A673 (cell line): ENCODE measurements at regions not wholly inside any gene's neighbourhood (a gene's known extent, or its start where the extent isn't known, plus 50 kb on each side); places are given as distances from the start of the nearest gene placed in this dataset.

Source experiments
- BruUV-seq: library from RNA; stranded (reverse); fragments of 400-500 nt; replicated peaks from 2 replicates; lab custom pipeline; 2021; lab: Mats Ljungman, UMichigan
- CTCF ChIA-PET: fragments of 300-600 bp; sonication (Branson Sonifier 250); formaldehyde crosslinking; loops from one replicate; lab custom pipeline; 2022; ENCODE audit warnings: antibody characterized with exemption; lab: Charles Lee
- POLR2A ChIA-PET: fragments of 300-600 bp; sonication (Branson Sonifier 250); formaldehyde crosslinking; loops from one replicate; lab custom pipeline; 2022; ENCODE audit warnings: antibody characterized with exemption; ENCODE audit not compliant: low non-redundant PET; lab: Charles Lee
- DNase-seq: peaks from one replicate; pipeline ENCODE4 v3.0.0-alpha.2; 2015; ENCODE audit warnings: low spot score
- H3K27ac ChIP-seq: fragments of 200-600 bp; sonication (generic); 2 replicates; pipeline ENCODE4 v1.5.1; 2016; ENCODE audit warnings: mixed run types, low read depth, mild to moderate bottlenecking, mixed read lengths, antibody characterized with exemption, low read length; ENCODE audit not compliant: poor library complexity, severe bottlenecking
- H3K27me3 ChIP-seq: fragments of 200-600 bp; sonication (generic); replicated peaks from 2 replicates; pipeline ENCODE4 v1.6.1; 2017; ENCODE audit warnings: mixed run types, low read depth, mild to moderate bottlenecking, mixed read lengths, antibody characterized with exemption, low read length; ENCODE audit not compliant: insufficient read depth, poor library complexity
- H3K36me3 ChIP-seq: fragments of 200-600 bp; sonication (generic); 2 replicates; pipeline ENCODE4 v1.6.1; 2016; ENCODE audit warnings: mixed run types, mild to moderate bottlenecking, mixed read lengths, antibody characterized with exemption, low read length; ENCODE audit not compliant: insufficient read depth, poor library complexity, severe bottlenecking
- H3K4me1 ChIP-seq: fragments of 200-600 bp; sonication (generic); 2 replicates; pipeline ENCODE4 v1.6.1; 2017; ENCODE audit warnings: mixed run types, mild to moderate bottlenecking, mixed read lengths, antibody characterized with exemption, low read length; ENCODE audit not compliant: insufficient read depth, poor library complexity, severe bottlenecking
- H3K4me3 ChIP-seq: fragments of 200-600 bp; sonication (generic); 2 replicates; pipeline ENCODE4 v1.5.1; 2016; ENCODE audit warnings: low read depth, mixed run types, mild to moderate bottlenecking, mixed read lengths, low read length; ENCODE audit not compliant: poor library complexity, severe bottlenecking
- H3K9me3 ChIP-seq: fragments of 200-600 bp; sonication (generic); 2 replicates; pipeline ENCODE4 v1.6.1; 2016; ENCODE audit warnings: mixed run types, low read depth, mild to moderate bottlenecking, mixed read lengths, antibody characterized with exemption, low read length; ENCODE audit not compliant: poor library complexity, severe bottlenecking
- CTCF ChIP-seq: fragments of 300-800, 200-600 bp; sonication (generic); conservative IDR thresholded peaks from 2 replicates; pipeline ENCODE4 v1.5.1; 2017; ENCODE audit warnings: low read depth, mild to moderate bottlenecking, antibody characterized with exemption, low read length, moderate library complexity, mixed read lengths
- EZH2 ChIP-seq: fragments of 200-600 bp; sonication (generic); IDR thresholded peaks from 2 replicates; pipeline ENCODE4 v1.6.1; 2017; ENCODE audit warnings: borderline replicate concordance, low read depth, mild to moderate bottlenecking, mixed read lengths, antibody characterized with exemption, low read length; ENCODE audit not compliant: poor library complexity, severe bottlenecking
- intact Hi-C: fragments of 100-400 bp; cut with micrococcal nuclease; formaldehyde crosslinking; loops from one replicate; pipeline ENCODE4 v1.10.0; 2022; ENCODE audit not compliant: unreplicated experiment

- Histone ChIP-seq H3K4me3 (no peak overlapping the region), H3K27ac (no peak overlapping the region), H3K27me3 (no peaks in the 10 kb centered on the region), H3K36me3 (no peaks in the 10 kb centered on the region), H3K4me1 (no peaks in the 10 kb centered on the region), H3K9me3 (no peaks in the 10 kb centered on the region)
- intact Hi-C loops: no loop called here
- CTCF ChIA-PET: no interaction called here
- POLR2A ChIA-PET: no interaction called here
- no peak for TF ChIP-seq EZH2
- TF ChIP-seq CTCF: no peak
- no TSS peak for BruUV-seq
- no peak for DNase-seq
Observed at GRCh38 chr4:57777876-57778275, 667.7 kb upstream of the IGFBP7 start.

- no peak for DNase-seq
- no peaks in the 10 kb centered on the region for H3K9me3 ChIP-seq
- POLR2A ChIA-PET: no interaction called here
- intact Hi-C loops: no loop called here
- H3K4me1 ChIP-seq: no peaks in the 10 kb centered on the region
- H3K4me3 ChIP-seq: no peak overlapping the region
- no peak for TF ChIP-seq EZH2
- TF ChIP-seq CTCF: no peak
- CTCF ChIA-PET: no interaction called here
- no TSS peak for BruUV-seq
- no peaks in the 10 kb centered on the region for H3K36me3 ChIP-seq
- no peaks in the 10 kb centered on the region for H3K27me3 ChIP-seq
- no peak overlapping the region for H3K27ac ChIP-seq
Observed at GRCh38 chr4:57774681-57775080, 664.5 kb upstream of the IGFBP7 start.

- H3K27me3 ChIP-seq: no peaks in the 10 kb centered on the region
- H3K4me3 ChIP-seq: no peak overlapping the region
- H3K27ac ChIP-seq: no peak overlapping the region
- no TSS peak for BruUV-seq
- no peaks in the 10 kb centered on the region for H3K4me1 ChIP-seq
- intact Hi-C loops: no loop called here
- no peak for DNase-seq
- H3K36me3 ChIP-seq: no peaks in the 10 kb centered on the region
- no peaks in the 10 kb centered on the region for H3K9me3 ChIP-seq
- TF ChIP-seq EZH2: no peak
- ChIA-PET CTCF (no interaction called here), POLR2A (no interaction called here)
Observed at GRCh38 chr4:57774171-57774570, 664.0 kb upstream of the IGFBP7 start.

- no peaks in the 10 kb centered on the region for H3K9me3 ChIP-seq
- no peaks in the 10 kb centered on the region for H3K36me3 ChIP-seq
- no peak overlapping the region for H3K27ac ChIP-seq
- CTCF ChIA-PET: no interaction called here
- no peaks in the 10 kb centered on the region for H3K27me3 ChIP-seq
- intact Hi-C loops: no loop called here
- no peak for DNase-seq
- TF ChIP-seq CTCF: no peak
- TF ChIP-seq EZH2: no peak
- H3K4me3 ChIP-seq: no peak overlapping the region
- no TSS peak for BruUV-seq
- POLR2A ChIA-PET: no interaction called here
- H3K4me1 ChIP-seq: no peaks in the 10 kb centered on the region
Observed at GRCh38 chr4:57766341-57766740, 656.2 kb upstream of the IGFBP7 start.
